ENCODE measurements at regions not wholly inside any gene's neighbourhood (a gene's known extent, or its start where the extent isn't known, plus 50 kb on each side); places are given as distances from the start of the nearest gene placed in this dataset.

GRCh38 chr1:55723001-55723400 is 507.8 kb upstream of the USP24 start:
- Histone ChIP-seq H3K27me3 (replicated peaks; ENCODE audit: insufficient read depth) (no peaks in the 10 kb centered on the region), H3K27ac (no peak overlapping the region), H3K9me3 (no peaks in the 10 kb centered on the region), H3K4me1 (replicated peaks) (no peaks in the 10 kb centered on the region), H3K4me3 (no peak overlapping the region), H3K36me3 (no peaks in the 10 kb centered on the region)
- DNase-seq (ENCODE audit: low spot score): no peak
- 90% methylated on average over 1 of the region's 1 CpG for WGBS
- no peak for TF ChIP-seq POLR2AphosphoS5 (IDR thresholded peaks at IDR 0.05)
- TF ChIP-seq POLR2A (IDR thresholded peaks at IDR 0.05): no peak
- TF ChIP-seq CTCF (IDR thresholded peaks at IDR 0.05): no peak
- intact Hi-C loops (cut with DNase I): no loop called here

GRCh38 chr1:55720261-55720660 is 505.1 kb upstream of the USP24 start:
- no peak for TF ChIP-seq POLR2A (IDR thresholded peaks at IDR 0.05)
- TF ChIP-seq POLR2AphosphoS5 (IDR thresholded peaks at IDR 0.05): no peak
- TF ChIP-seq CTCF (IDR thresholded peaks at IDR 0.05): no peak
- intact Hi-C loops (cut with DNase I): no loop called here
- no peaks in the 10 kb centered on the region for H3K4me1 ChIP-seq (replicated peaks)

GRCh38 chr1:55718758-55719671 is 503.9 kb upstream of the USP24 start:
- Histone ChIP-seq H3K27ac (peak overlapping the region; percentile 18 to 53), H3K9me3 (no peaks in the 10 kb centered on the region), H3K36me3 (no peaks in the 10 kb centered on the region), H3K4me3 (no peak overlapping the region), H3K4me1 (replicated peaks) (no peaks in the 10 kb centered on the region), H3K27me3 (replicated peaks; ENCODE audit: insufficient read depth) (no peaks in the 10 kb centered on the region)
- peak; percentile 34 for TF ChIP-seq POLR2AphosphoS5 (IDR thresholded peaks at IDR 0.05)
- no peak for TF ChIP-seq POLR2A (IDR thresholded peaks at IDR 0.05)
- 62% methylated on average over 7 of the region's 7 CpGs for WGBS
- DNase-seq (ENCODE audit: low spot score): no peak
- intact Hi-C loops (cut with DNase I): loop anchor here (5.0 kb wide), 1 partner anchor 337 kb away; no protein-coding TSS in a partner anchor

More at GRCh38 chr1:55720261-55720660, 505.1 kb upstream of the USP24 start:
- 55% methylated on average over 3 of the region's 3 CpGs for WGBS
- H3K36me3 ChIP-seq: no peaks in the 10 kb centered on the region
- H3K4me3 ChIP-seq: no peak overlapping the region
- H3K27ac ChIP-seq: no peak overlapping the region
- DNase-seq (ENCODE audit: low spot score): no peak
- no peaks in the 10 kb centered on the region for H3K9me3 ChIP-seq
- no peaks in the 10 kb centered on the region for H3K27me3 ChIP-seq (replicated peaks; ENCODE audit: insufficient read depth)

- Histone ChIP-seq H3K36me3 (no peaks in the 10 kb centered on the region), H3K9me3 (no peaks in the 10 kb centered on the region), H3K4me3 (no peak overlapping the region), H3K27ac (no peak overlapping the region), H3K4me1 (replicated peaks) (no peaks in the 10 kb centered on the region), H3K27me3 (replicated peaks; ENCODE audit: insufficient read depth) (no peaks in the 10 kb centered on the region)
- DNase-seq (ENCODE audit: low spot score): no peak
- WGBS: 88% methylated on average over 3 of the region's 3 CpGs
- TF ChIP-seq POLR2A (IDR thresholded peaks at IDR 0.05) (no peak), CTCF (IDR thresholded peaks at IDR 0.05) (no peak), POLR2AphosphoS5 (IDR thresholded peaks at IDR 0.05) (no peak)
- intact Hi-C loops (cut with DNase I): loop anchor here (5.0 kb wide), 1 partner anchor 335 kb away; no protein-coding TSS in a partner anchor
These were observed 501.9 kb upstream of the USP24 start for GRCh38 chr1:55717111-55717510.

GRCh38 chr1:55716610-55717009 is 501.4 kb upstream of the USP24 start:
- intact Hi-C loops (cut with DNase I): loop anchor here (5.0 kb wide), 1 partner anchor 334 kb away; no protein-coding TSS in a partner anchor
- no peaks in the 10 kb centered on the region for H3K4me1 ChIP-seq (replicated peaks)
- no peak overlapping the region for H3K27ac ChIP-seq
- WGBS: 78% methylated on average over 1 of the region's 1 CpG
- H3K9me3 ChIP-seq: no peaks in the 10 kb centered on the region
- no peak for DNase-seq (ENCODE audit: low spot score)
- no peak overlapping the region for H3K4me3 ChIP-seq
- H3K27me3 ChIP-seq (replicated peaks; ENCODE audit: insufficient read depth): no peaks in the 10 kb centered on the region
- TF ChIP-seq POLR2AphosphoS5 (IDR thresholded peaks at IDR 0.05) (no peak), POLR2A (IDR thresholded peaks at IDR 0.05) (no peak)
- no peaks in the 10 kb centered on the region for H3K36me3 ChIP-seq

Measured in prostate gland (tissue), 2 donors.